ENCODE measurements at regions not wholly inside any gene's neighbourhood (a gene's known extent, or its start where the extent isn't known, plus 50 kb on each side); places are given as distances from the start of the nearest gene placed in this dataset.
"Not testable (repeated sequence)": the region's sequence is repeated elsewhere in the genome, so short reads cannot be mapped to it uniquely, and the experiment has no call there.

GRCh38 chr5:51712201-51712600 lies 329.0 kb downstream of the ISL1 start:
- no peak for DNase-seq (ENCODE audit: low read depth)
- Histone ChIP-seq H3K36me3 (ENCODE audit: control insufficient read depth, insufficient read depth, low read length) (no peaks in the 10 kb centered on the region), H3K27me3 (ENCODE audit: control insufficient read depth, insufficient read depth, low read length) (no peaks in the 10 kb centered on the region), H3K4me3 (ENCODE audit: low read depth, low read length) (no peak overlapping the region)
- no peak for TF ChIP-seq CTCF (IDR thresholded peaks at IDR 0.05; ENCODE audit: insufficient read depth, low read length, poor library complexity, severe bottlenecking)

- H3K27me3 ChIP-seq (ENCODE audit: control insufficient read depth, insufficient read depth, low read length); H3K36me3 ChIP-seq (ENCODE audit: control insufficient read depth, insufficient read depth, low read length); H3K4me3 ChIP-seq (ENCODE audit: low read depth, low read length); DNase-seq (ENCODE audit: low read depth): not testable (repeated sequence)
Observed at GRCh38 chr5:51715445-51715844, 332.2 kb downstream of the ISL1 start.

- H3K4me3 ChIP-seq (ENCODE audit: low read depth, low read length) = no peak overlapping the region
- no peaks in the 10 kb centered on the region for H3K27me3 ChIP-seq (ENCODE audit: control insufficient read depth, insufficient read depth, low read length)
- no peak for DNase-seq (ENCODE audit: low read depth)
- no peaks in the 10 kb centered on the region for H3K36me3 ChIP-seq (ENCODE audit: control insufficient read depth, insufficient read depth, low read length)
- TF ChIP-seq CTCF (IDR thresholded peaks at IDR 0.05; ENCODE audit: insufficient read depth, low read length, poor library complexity, severe bottlenecking) = no peak
Observed at GRCh38 chr5:51731421-51732029, 348.3 kb downstream of the ISL1 start.

GRCh38 chr5:51732304-51732703 lies 349.1 kb downstream of the ISL1 start:
- DNase-seq (ENCODE audit: low read depth) = no peak
- no peak for TF ChIP-seq CTCF (IDR thresholded peaks at IDR 0.05; ENCODE audit: insufficient read depth, low read length, poor library complexity, severe bottlenecking)
- no peaks in the 10 kb centered on the region for H3K36me3 ChIP-seq (ENCODE audit: control insufficient read depth, insufficient read depth, low read length)

GRCh38 chr5:51734677-51735076 lies 351.4 kb downstream of the ISL1 start:
- Histone ChIP-seq H3K27me3 (ENCODE audit: control insufficient read depth, insufficient read depth, low read length) (no peaks in the 10 kb centered on the region), H3K4me3 (ENCODE audit: low read depth, low read length) (no peak overlapping the region), H3K36me3 (ENCODE audit: control insufficient read depth, insufficient read depth, low read length) (no peaks in the 10 kb centered on the region)
- DNase-seq (ENCODE audit: low read depth) = no peak
- TF ChIP-seq CTCF (IDR thresholded peaks at IDR 0.05; ENCODE audit: insufficient read depth, low read length, poor library complexity, severe bottlenecking) = no peak

More at GRCh38 chr5:51732304-51732703, 349.1 kb downstream of the ISL1 start:
- Histone ChIP-seq H3K27me3 (ENCODE audit: control insufficient read depth, insufficient read depth, low read length) (no peaks in the 10 kb centered on the region), H3K4me3 (ENCODE audit: low read depth, low read length) (no peak overlapping the region)

GRCh38 chr5:51746023-51746422 lies 362.8 kb downstream of the ISL1 start:
- Histone ChIP-seq H3K4me3 (ENCODE audit: low read depth, low read length) (no peak overlapping the region), H3K36me3 (ENCODE audit: control insufficient read depth, insufficient read depth, low read length) (no peaks in the 10 kb centered on the region), H3K27me3 (ENCODE audit: control insufficient read depth, insufficient read depth, low read length) (no peaks in the 10 kb centered on the region)
- no peak for DNase-seq (ENCODE audit: low read depth)
- TF ChIP-seq CTCF (IDR thresholded peaks at IDR 0.05; ENCODE audit: insufficient read depth, low read length, poor library complexity, severe bottlenecking) = no peak

All from kidney epithelial cell (primary cell).